ENCODE measurements at regions not wholly inside any gene's neighbourhood (a gene's known extent, or its start where the extent isn't known, plus 50 kb on each side); places are given as distances from the start of the nearest gene placed in this dataset.

DNA sequence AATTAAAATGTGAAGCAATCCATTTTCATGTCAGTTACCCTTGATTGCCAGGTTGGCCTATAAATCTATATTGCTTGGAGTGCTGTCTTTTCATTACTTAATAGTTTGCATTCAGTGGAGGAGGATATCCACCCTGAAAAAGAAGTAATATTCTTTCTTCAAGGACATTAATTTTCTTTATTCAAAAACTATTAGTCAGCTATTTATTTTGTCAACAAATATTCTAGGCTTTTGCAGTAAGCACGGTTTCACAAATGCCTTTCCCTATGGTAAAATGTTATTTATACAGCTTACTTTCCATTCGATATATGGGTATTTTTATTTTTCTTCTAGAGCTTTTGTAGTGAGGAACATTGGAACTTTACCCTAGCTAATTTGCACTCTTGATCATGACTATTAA, 1176.9 kb upstream of the NUDT12 start:
- TF ChIP-seq, protein P1, sequence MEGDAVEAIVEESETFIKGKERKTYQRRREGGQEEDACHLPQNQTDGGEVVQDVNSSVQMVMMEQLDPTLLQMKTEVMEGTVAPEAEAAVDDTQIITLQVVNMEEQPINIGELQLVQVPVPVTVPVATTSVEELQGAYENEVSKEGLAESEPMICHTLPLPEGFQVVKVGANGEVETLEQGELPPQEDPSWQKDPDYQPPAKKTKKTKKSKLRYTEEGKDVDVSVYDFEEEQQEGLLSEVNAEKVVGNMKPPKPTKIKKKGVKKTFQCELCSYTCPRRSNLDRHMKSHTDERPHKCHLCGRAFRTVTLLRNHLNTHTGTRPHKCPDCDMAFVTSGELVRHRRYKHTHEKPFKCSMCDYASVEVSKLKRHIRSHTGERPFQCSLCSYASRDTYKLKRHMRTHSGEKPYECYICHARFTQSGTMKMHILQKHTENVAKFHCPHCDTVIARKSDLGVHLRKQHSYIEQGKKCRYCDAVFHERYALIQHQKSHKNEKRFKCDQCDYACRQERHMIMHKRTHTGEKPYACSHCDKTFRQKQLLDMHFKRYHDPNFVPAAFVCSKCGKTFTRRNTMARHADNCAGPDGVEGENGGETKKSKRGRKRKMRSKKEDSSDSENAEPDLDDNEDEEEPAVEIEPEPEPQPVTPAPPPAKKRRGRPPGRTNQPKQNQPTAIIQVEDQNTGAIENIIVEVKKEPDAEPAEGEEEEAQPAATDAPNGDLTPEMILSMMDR (conservative IDR thresholded peaks at IDR 0.05; ENCODE audit: low read length), result no peak
- no peak for TF ChIP-seq EZH2phosphoT487 (IDR thresholded peaks at IDR 0.05; ENCODE audit: borderline replicate concordance, low read depth, low read length)
